Suprapubic skin (tissue), 4 donors: ENCODE measurements at regions not wholly inside any gene's neighbourhood (a gene's known extent, or its start where the extent isn't known, plus 50 kb on each side); places are given as distances from the start of the nearest gene placed in this dataset.

Source experiments
- DNase-seq, 2 donors: peaks; one replicate each; pipeline ENCODE4 v3.0.0-alpha.2; 2019; ENCODE audit warnings: low spot score in 2 of 2
- H3K27ac ChIP-seq: fragments of 200-600 bp; sonication (generic); one replicate; pipeline ENCODE4 v1.5.1; 2019
- H3K27me3 ChIP-seq: fragments of 200-600 bp; sonication (generic); one replicate; pipeline ENCODE4 v1.5.1; 2019
- H3K36me3 ChIP-seq: fragments of 200-600 bp; sonication (generic); one replicate; pipeline ENCODE4 v1.5.1; 2019
- H3K4me1 ChIP-seq: fragments of 200-600 bp; sonication (generic); one replicate; pipeline ENCODE4 v1.5.1; 2019
- H3K4me3 ChIP-seq: fragments of 200-600 bp; sonication (generic); one replicate; pipeline ENCODE4 v1.5.1; 2019; ENCODE audit warnings: mild to moderate bottlenecking
- H3K9me3 ChIP-seq: fragments of 200-600 bp; sonication (generic); one replicate; pipeline ENCODE4 v1.5.1; 2019
- EP300 ChIP-seq: sonication (generic); formaldehyde crosslinking; IDR thresholded peaks from one replicate; pipeline ENCODE4 v1.6.1; 2017; ENCODE audit warnings: antibody characterized with exemption
- POLR2A ChIP-seq, 2 donors: fragments of 450-650 bp; IDR thresholded peaks; one replicate each; pipeline ENCODE4 v1.6.1; 2017; ENCODE audit warnings: antibody characterized with exemption in 2 of 2, mild to moderate bottlenecking in 2 of 2, moderate library complexity in 2 of 2
- POLR2AphosphoS5 ChIP-seq, 3 donors: sonication (generic); formaldehyde crosslinking; IDR thresholded peaks; one replicate each; pipeline ENCODE4 v1.6.1; 2017; ENCODE audit warnings: antibody characterized with exemption in 3 of 3
- WGBS: methylation state at CpG from one replicate; pipeline ENCODE4 v1.1.5; 2018; 5-methylcytosine and 5-hydroxymethylcytosine counted together
- TF ChIP-seq, protein P1 (sequence below), 2 donors: fragments of 200-600 bp in 1 of 2; fragments of 450-650 bp in 1 of 2; sonication (generic) in 1 of 2; IDR thresholded peaks; one replicate each; pipeline ENCODE4 v1.5.1; 2016 to 2019; ENCODE audit warnings: antibody characterized with exemption in 2 of 2, mild to moderate bottlenecking in 1 of 2, moderate library complexity in 1 of 2

DNA sequence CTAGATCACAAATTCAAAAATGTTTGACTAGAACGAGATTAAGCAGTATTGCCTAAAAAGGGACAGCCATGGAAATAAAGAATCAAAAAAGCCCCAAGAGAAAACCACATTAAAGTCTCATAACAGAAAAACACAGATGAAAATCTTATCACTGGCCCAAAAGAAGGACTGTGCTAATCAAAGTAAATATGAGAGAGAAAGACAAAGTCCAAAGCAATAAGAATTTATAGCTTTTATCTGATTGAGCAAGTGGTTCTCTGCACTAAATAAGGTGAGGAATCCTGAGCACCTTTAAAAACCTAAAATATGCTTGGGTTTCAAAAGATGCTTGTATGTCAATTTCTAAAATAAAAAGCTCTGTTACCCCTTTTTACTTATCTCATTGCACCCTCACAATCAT, 409.3 kb downstream of the GASK1B start:
- 69% methylated on average over 1 of the region's 1 CpG for WGBS
- H3K36me3 ChIP-seq = no peaks in the 10 kb centered on the region
- TF ChIP-seq EP300 = no peak
- TF ChIP-seq, protein P1, sequence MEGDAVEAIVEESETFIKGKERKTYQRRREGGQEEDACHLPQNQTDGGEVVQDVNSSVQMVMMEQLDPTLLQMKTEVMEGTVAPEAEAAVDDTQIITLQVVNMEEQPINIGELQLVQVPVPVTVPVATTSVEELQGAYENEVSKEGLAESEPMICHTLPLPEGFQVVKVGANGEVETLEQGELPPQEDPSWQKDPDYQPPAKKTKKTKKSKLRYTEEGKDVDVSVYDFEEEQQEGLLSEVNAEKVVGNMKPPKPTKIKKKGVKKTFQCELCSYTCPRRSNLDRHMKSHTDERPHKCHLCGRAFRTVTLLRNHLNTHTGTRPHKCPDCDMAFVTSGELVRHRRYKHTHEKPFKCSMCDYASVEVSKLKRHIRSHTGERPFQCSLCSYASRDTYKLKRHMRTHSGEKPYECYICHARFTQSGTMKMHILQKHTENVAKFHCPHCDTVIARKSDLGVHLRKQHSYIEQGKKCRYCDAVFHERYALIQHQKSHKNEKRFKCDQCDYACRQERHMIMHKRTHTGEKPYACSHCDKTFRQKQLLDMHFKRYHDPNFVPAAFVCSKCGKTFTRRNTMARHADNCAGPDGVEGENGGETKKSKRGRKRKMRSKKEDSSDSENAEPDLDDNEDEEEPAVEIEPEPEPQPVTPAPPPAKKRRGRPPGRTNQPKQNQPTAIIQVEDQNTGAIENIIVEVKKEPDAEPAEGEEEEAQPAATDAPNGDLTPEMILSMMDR (IDR thresholded peaks at IDR 0.05) = no peak
- TF ChIP-seq POLR2AphosphoS5 (IDR thresholded peaks at IDR 0.05) = no peak
- TF ChIP-seq POLR2A (IDR thresholded peaks at IDR 0.05) = no peak
- no peaks in the 10 kb centered on the region for H3K4me1 ChIP-seq
- no peak overlapping the region for H3K27ac ChIP-seq
- no peak overlapping the region for H3K4me3 ChIP-seq
- H3K9me3 ChIP-seq = no peaks in the 10 kb centered on the region
- no peaks in the 10 kb centered on the region for H3K27me3 ChIP-seq
- DNase-seq = no peak

GRCh38 chr4:157754410-157754809, 418.4 kb downstream of the GASK1B start:
- H3K9me3 ChIP-seq = no peaks in the 10 kb centered on the region
- H3K4me3 ChIP-seq = no peak overlapping the region
- no peaks in the 10 kb centered on the region for H3K27me3 ChIP-seq
- DNase-seq = no peak
- H3K27ac ChIP-seq = no peak overlapping the region
- H3K36me3 ChIP-seq = no peaks in the 10 kb centered on the region
- WGBS = 88% methylated on average over 2 of the region's 2 CpGs
- H3K4me1 ChIP-seq = no peaks in the 10 kb centered on the region
- no peak for TF ChIP-seq EP300
- TF ChIP-seq POLR2A (IDR thresholded peaks at IDR 0.05) = no peak

- Histone ChIP-seq H3K27ac (no peak overlapping the region), H3K36me3 (no peaks in the 10 kb centered on the region), H3K4me3 (no peak overlapping the region), H3K4me1 (no peaks in the 10 kb centered on the region), H3K27me3 (no peaks in the 10 kb centered on the region), H3K9me3 (no peaks in the 10 kb centered on the region)
- DNase-seq = no peak
- WGBS = 64% methylated on average over 2 of the region's 2 CpGs
- TF ChIP-seq POLR2AphosphoS5 (IDR thresholded peaks at IDR 0.05) (no peak), POLR2A (IDR thresholded peaks at IDR 0.05) (no peak), EP300 (no peak)
- TF ChIP-seq, protein P1 (IDR thresholded peaks at IDR 0.05) = no peak
These were observed 421.2 kb downstream of the GASK1B start for GRCh38 chr4:157751631-157752030.

DNA sequence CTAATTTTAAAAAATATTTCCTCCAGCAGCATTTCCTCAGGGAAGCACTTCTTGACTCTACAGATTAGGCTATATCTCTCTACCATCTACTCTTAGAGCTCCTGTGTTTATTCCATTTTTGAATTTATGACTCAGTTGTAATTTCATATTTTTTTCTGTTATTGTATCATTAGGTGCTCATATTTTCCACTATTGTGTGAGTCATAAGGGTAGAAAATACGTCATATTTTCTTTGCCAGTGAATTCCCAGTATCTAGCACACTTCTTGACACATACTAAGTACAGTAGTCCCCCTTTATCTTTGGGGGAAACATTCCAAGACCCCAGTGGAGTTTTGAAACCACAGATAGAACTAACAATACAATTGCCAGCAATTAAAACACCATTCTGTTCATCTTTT, 431.2 kb downstream of the GASK1B start:
- Histone ChIP-seq H3K9me3 (no peaks in the 10 kb centered on the region), H3K36me3 (no peaks in the 10 kb centered on the region), H3K27ac (no peak overlapping the region), H3K4me1 (no peaks in the 10 kb centered on the region), H3K4me3 (no peak overlapping the region), H3K27me3 (no peaks in the 10 kb centered on the region)
- DNase-seq = no peak
- no peak for TF ChIP-seq EP300
- TF ChIP-seq POLR2A (IDR thresholded peaks at IDR 0.05) = no peak
- TF ChIP-seq, protein P1 (IDR thresholded peaks at IDR 0.05) = no peak
- no peak for TF ChIP-seq POLR2AphosphoS5 (IDR thresholded peaks at IDR 0.05)
- WGBS = 51% methylated on average over 1 of the region's 1 CpG

GRCh38 chr4:157739242-157739641, 433.6 kb downstream of the GASK1B start:
- Histone ChIP-seq H3K4me3 (no peak overlapping the region), H3K36me3 (no peaks in the 10 kb centered on the region), H3K27me3 (no peaks in the 10 kb centered on the region), H3K9me3 (no peaks in the 10 kb centered on the region), H3K4me1 (no peaks in the 10 kb centered on the region), H3K27ac (no peak overlapping the region)
- DNase-seq = no peak
- TF ChIP-seq EP300 (no peak), POLR2A (IDR thresholded peaks at IDR 0.05) (no peak), POLR2AphosphoS5 (IDR thresholded peaks at IDR 0.05) (no peak)
- TF ChIP-seq, protein P1 (IDR thresholded peaks at IDR 0.05) = no peak
- WGBS = 42% methylated on average over 2 of the region's 2 CpGs

DNA sequence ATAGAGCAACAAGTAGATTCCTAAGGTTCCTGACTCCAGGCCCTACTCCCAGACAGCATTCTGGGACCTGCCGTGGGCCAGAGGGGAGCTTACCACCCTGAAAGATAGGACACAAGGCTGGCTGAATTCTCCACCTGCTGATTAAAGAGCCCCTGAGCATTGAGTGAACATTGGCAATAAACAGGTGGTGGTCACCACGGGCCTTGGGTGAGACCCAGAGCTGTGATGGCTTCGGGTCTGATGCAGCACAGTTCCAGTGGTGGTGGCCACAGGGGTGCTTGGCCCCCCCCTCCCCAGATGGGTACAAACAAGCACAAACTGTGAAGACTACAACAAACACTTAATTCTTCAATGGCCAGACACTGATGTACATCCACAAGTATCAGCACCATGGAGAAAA, 444.6 kb downstream of the GASK1B start:
- WGBS = 92% methylated on average over 1 of the region's 3 CpGs

More for the DNA sequence above, 444.6 kb downstream of the GASK1B start:
- Histone ChIP-seq H3K4me1 (no peaks in the 10 kb centered on the region), H3K4me3 (no peak overlapping the region), H3K36me3 (no peaks in the 10 kb centered on the region), H3K27me3 (no peaks in the 10 kb centered on the region), H3K9me3 (no peaks in the 10 kb centered on the region), H3K27ac (no peak overlapping the region)
- no peak for DNase-seq
- no peak for TF ChIP-seq POLR2A (IDR thresholded peaks at IDR 0.05)
- TF ChIP-seq, protein P1 (IDR thresholded peaks at IDR 0.05) = no peak
- no peak for TF ChIP-seq EP300
- TF ChIP-seq POLR2AphosphoS5 (IDR thresholded peaks at IDR 0.05) = no peak
